Activated CD4-positive, CD25-positive, alpha-beta regulatory T cell treated with anti-CD3 and anti-CD28 coated beads, Interleukin-2, amount 50 U/mL, for 72 hours (primary cell): ENCODE measurements at regions not wholly inside any gene's neighbourhood (a gene's known extent, or its start where the extent isn't known, plus 50 kb on each side); places are given as distances from the start of the nearest gene placed in this dataset.
"Not testable (repeated sequence)": the region's sequence is repeated elsewhere in the genome, so short reads cannot be mapped to it uniquely, and the experiment has no call there.

Experiments
- DNase-seq: peaks from one replicate; pipeline ENCODE4 v3.0.0; 2021

DNA sequence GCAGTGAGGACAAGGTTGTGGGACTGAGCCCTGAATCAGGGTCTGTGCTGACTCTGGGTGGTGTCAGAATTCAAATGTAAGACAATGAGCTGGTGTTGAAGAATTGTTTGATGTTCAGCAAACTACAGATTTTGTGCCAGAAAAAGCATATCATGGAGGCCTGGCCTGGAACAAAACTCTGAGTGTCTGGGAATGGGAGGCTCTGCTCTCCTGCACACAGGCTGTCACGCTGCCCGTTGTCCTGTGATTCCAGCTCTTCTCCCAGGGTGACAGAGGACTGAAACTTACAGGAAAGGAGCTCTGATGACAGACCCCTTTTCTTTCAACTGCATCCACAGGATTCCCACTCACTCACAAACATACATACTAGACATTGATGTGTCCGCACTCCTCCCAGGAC is 120.1 kb downstream of the ZNF486 start:
- DNase-seq, result no peak

- not testable (repeated sequence) for DNase-seq
Observed at GRCh38 chr19:20285876-20286275, 118.9 kb downstream of the ZNF486 start.

- DNase-seq, result no peak
Observed at GRCh38 chr19:20279516-20279915, 112.5 kb downstream of the ZNF486 start.

- DNase-seq, result no peak
Observed at GRCh38 chr19:20278342-20278741, 111.3 kb downstream of the ZNF486 start.

GRCh38 chr19:20276732-20277082 is 109.7 kb downstream of the ZNF486 start:
- not testable (repeated sequence) for DNase-seq

DNA sequence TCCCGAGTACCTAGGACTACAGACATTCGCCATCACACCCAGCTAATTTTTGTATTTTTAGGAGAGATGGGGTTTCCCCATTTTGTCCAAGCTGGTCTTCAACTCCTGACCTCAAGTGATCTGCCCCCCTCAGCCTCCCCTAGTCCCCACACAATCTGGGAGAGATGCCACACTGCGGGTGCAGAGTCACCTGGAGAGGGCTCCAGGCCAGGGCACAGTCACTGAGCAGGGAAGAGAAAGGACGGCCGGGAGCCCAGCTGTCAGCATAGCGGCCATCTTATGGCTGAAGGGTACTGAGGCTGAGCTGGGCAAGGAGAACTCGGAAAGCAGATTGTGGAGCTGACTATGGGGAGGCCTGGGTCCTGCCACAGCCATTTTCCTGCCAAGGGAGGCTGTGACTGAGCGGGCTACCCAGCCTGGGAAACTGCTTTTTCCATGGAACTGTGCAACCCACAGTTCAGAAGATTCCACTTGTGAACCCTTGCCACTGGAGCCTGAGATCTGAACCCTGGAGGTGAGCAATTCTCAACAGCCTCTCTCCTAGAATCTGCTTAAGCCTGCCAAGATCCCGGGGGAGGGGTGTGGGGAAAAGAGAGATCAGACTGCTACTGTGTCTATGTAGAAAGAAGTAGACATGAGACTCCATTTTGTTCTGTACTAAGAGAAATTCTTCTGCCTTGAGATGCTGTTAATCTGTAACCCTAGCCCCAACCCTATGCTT is 109.2 kb downstream of the ZNF486 start:
- DNase-seq, result no peak

GRCh38 chr19:20273951-20274570 is 107.0 kb downstream of the ZNF486 start:
- no peak for DNase-seq

DNA sequence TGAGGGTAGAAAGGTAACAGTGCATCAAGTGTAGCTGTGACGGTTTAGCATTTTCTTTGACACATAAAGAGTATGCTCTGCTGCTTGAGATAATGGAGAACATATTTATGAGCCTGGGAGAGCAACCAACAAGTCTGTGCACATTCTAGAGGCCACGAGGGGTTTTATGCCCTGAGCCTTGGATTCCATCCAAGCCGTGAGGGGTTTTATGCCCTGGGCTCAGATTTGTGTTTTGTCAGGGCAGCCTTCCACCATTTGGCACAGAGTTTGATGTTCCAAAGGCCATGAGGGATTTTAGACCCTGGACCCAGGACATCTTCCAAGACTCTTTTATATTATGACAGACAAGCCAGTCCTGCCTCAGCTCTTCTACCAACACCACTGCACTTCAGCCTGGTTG is 106.4 kb downstream of the ZNF486 start:
- no peak for DNase-seq

DNA sequence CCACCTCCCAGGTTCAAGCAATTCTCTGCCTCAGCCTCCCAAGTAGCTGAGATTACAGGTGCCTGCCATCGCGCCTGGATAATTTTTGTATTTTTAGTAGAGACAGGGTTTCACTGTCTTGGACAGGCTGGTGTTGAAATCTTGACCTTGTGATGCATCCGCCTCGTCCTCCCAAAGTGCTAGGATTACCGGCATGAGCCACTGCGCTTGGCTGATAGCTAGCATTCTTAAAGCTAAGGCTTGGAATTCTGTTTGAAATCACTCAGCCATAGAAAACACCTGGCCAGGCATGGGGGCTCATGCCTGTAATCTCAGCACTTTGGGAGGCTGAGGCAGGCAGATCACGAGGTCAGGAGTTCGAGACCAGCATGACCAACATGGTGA is 105.6 kb downstream of the ZNF486 start:
- not testable (repeated sequence) for DNase-seq

- not testable (repeated sequence) for DNase-seq
Observed at GRCh38 chr19:20271927-20272626, 105.1 kb downstream of the ZNF486 start.

- no peak for DNase-seq
Observed at GRCh38 chr19:20271215-20271926, 104.4 kb downstream of the ZNF486 start.

DNA sequence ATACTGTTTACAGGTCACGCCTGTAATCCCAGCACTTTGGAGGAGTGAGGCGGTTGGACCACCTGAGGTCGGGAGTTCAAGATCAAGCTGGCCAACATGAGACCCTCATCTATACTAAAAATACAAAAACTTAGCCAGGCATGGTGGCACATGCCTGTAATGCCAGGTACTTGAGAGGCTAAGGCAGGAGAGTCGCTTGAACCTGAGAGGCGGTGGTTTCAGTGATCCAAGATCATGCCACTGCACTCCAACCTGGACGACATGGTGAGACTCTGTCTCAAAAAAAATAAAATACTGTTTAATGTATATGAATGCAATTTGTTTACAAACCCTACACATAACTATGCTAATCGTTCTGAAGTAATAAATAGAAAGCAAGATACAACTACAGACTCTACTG is 102.4 kb downstream of the ZNF486 start:
- no peak for DNase-seq

DNA sequence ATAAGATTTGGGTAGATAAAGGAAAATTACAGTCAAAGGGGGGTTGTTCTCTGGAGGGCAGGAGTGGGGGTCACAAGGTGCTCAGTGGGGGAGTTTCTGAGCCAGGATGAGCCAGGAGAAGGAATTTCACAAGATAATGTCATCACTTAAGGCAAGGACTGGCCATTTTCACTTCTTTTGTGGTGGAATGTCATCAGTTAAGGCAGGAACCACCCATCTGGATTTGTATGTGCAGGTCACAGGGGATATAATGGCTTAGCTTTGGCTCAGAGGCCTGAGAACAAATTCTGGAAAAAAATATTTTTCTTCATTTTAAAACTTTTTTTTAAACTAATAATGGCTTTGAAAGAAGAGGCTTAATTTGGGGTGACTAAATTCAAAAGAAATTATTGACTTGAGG is 94.5 kb downstream of the ZNF486 start:
- not testable (repeated sequence) for DNase-seq

DNA sequence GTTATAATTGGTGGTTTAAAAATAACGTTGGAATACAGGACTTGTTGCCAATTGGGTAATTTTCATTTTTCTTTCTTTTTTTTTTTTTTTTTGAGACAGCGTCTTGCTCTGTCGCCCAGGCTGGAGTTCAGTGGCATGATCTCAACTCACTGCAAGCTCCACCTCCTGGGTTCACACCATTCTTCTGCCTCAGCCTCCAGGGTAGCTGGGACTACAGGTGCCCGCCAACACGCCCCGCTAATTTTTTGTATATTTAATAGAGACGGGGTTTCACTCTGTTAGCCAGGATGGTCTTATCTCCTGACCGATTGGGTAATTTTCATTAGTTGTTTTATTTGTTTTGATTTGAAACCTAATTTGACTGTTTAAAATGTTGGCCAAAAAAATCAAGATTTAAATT is 93.7 kb downstream of the ZNF486 start:
- not testable (repeated sequence) for DNase-seq

GRCh38 chr19:20259615-20260014 is 92.6 kb downstream of the ZNF486 start:
- DNase-seq, result no peak

- no peak for DNase-seq
Observed at GRCh38 chr19:20256606-20257005, 89.6 kb downstream of the ZNF486 start.

- no peak for DNase-seq
Observed at GRCh38 chr19:20254121-20254520, 87.1 kb downstream of the ZNF486 start.

DNA sequence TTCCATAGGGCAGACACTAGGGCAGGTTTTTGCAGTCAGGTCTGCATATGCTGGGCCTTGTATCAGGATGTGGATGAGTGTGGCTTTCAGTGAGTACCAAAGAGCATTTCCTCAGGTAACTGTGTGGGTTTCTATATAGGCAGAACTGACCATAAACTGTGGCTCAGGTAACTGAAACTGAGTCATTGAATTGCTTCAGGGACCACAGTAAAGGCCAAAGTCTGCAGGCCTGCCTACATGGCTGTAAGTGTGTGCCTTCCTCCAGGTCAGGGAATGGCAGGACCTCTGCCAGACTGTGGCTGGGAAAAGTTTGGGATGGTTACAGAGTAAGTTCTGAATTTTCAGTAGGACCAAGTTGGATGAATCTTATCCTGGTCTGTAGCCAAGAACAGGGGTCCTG is 85.6 kb downstream of the ZNF486 start:
- no peak for DNase-seq

- no peak for DNase-seq
Observed at GRCh38 chr19:20250627-20251026, 83.6 kb downstream of the ZNF486 start.

GRCh38 chr19:20250121-20250520 is 83.1 kb downstream of the ZNF486 start:
- DNase-seq, result no peak
